ENCODE measurements at regions not wholly inside any gene's neighbourhood (a gene's known extent, or its start where the extent isn't known, plus 50 kb on each side); places are given as distances from the start of the nearest gene placed in this dataset.

GRCh38 chr3:117435506-117435905 is 725.9 kb downstream of the TUSC7 start:
- TF ChIP-seq POLR2A (IDR thresholded peaks at IDR 0.05) (no peak), EP300 (IDR thresholded peaks at IDR 0.05) (no peak)
- TF ChIP-seq, protein P1, sequence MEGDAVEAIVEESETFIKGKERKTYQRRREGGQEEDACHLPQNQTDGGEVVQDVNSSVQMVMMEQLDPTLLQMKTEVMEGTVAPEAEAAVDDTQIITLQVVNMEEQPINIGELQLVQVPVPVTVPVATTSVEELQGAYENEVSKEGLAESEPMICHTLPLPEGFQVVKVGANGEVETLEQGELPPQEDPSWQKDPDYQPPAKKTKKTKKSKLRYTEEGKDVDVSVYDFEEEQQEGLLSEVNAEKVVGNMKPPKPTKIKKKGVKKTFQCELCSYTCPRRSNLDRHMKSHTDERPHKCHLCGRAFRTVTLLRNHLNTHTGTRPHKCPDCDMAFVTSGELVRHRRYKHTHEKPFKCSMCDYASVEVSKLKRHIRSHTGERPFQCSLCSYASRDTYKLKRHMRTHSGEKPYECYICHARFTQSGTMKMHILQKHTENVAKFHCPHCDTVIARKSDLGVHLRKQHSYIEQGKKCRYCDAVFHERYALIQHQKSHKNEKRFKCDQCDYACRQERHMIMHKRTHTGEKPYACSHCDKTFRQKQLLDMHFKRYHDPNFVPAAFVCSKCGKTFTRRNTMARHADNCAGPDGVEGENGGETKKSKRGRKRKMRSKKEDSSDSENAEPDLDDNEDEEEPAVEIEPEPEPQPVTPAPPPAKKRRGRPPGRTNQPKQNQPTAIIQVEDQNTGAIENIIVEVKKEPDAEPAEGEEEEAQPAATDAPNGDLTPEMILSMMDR (IDR thresholded peaks at IDR 0.05), result no peak
